ENCODE measurements at regions not wholly inside any gene's neighbourhood (a gene's known extent, or its start where the extent isn't known, plus 50 kb on each side); places are given as distances from the start of the nearest gene placed in this dataset.

DNA sequence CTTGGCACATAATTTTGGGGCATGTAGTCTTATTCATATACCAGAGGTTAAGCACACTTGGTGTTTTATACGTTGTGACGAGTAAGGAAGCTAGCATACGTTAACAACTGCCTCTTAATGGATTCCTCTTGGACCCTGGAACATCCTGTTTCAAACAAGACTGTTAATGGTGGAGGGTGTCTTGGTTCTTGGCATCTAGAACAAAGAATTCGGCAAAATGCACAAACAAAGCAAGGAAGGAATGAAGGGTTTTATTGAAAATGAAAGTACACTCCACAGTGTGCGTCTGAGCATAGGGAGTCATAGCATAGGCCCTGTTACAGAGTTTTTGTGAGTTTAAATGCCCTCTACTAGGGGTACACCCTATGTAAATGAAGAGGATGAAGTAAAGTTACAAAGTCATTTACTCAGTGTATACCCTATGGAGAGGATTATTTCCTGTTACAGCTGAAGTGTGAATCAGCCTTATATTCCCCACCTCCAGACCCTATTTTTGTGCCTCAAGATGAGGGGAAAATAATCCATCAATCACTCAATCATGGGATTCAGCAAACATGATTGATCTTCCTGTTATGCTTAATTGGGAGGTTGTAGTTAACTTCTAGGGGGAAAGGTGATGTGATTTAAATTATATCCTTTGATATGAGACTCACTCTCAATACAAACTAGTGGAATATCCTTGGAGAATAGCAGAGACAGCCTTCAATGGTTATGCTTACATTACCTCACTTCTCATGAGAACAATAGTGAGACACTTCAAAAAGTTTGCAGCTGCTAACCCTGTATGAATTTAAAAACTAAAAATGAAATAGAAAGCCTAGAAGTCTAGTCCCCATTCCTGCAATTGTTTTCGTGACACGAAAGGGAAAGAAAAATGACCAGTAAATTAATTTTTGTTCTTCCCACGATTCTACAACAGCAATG lies 84.9 kb upstream of the MYO10 start:
- Histone ChIP-seq H3K27me3 (ENCODE audit: insufficient read depth, low read length) (no peaks in the 10 kb centered on the region), H3K4me2 (ENCODE audit: low read length) (no peak overlapping the region), H3K9me3 (ENCODE audit: control insufficient read depth in 1 of 2, insufficient read depth in 1 of 2, low read depth in 1 of 2, low read length in 2 of 2) (no peaks in the 10 kb centered on the region), H4K20me1 (ENCODE audit: insufficient read depth) (no peaks in the 10 kb centered on the region), H3K27ac (ENCODE audit: low read depth, low read length) (no peak overlapping the region), H3K9me2 (ENCODE audit: insufficient read depth) (no peaks in the 10 kb centered on the region), H2AFZ (ENCODE audit: low read depth, low read length, poor library complexity, severe bottlenecking) (no peak overlapping the region), H3K4me1 (ENCODE audit: control insufficient read depth in 1 of 2, insufficient read depth in 2 of 2, low read length in 2 of 2) (0 out of 4 replicates have a peak, but pooled peaks cover 0 to 4% of the 10 kb centered on the region in 2 experiments), H3K36me3 (ENCODE audit: control insufficient read depth in 1 of 2, insufficient read depth in 2 of 2, low read length in 2 of 2) (no peaks in the 10 kb centered on the region), H3K79me2 (ENCODE audit: insufficient read depth, low read length) (no peaks in the 10 kb centered on the region), H3K9ac (ENCODE audit: low read length) (no peak overlapping the region), H3K4me3 (replicated peaks in 1 of 2; ENCODE audit: low read depth in 1 of 2, low read length in 2 of 2) (no peak overlapping the region)
- POLR2A ChIA-PET: no interaction called here
- RAD21 ChIA-PET (ENCODE audit: low non-redundant PET in 1 of 2, low total read pairs in 2 of 2, uncharacterized antibody in 2 of 2, unreplicated experiment in 2 of 2): no interaction called here
- ATAC-seq (no peak), DNase-seq (ENCODE audit: low read depth, low spot score) (no peak)
- BruUV-seq (replicated peaks): no TSS peak
- CTCF ChIA-PET: no interaction called here
- intact Hi-C loops (cut with micrococcal nuclease): no loop called here
- TF ChIP-seq POLR2AphosphoS5 (IDR thresholded peaks at IDR 0.05; ENCODE audit: low read depth, low read length): no peak

- H2AFZ ChIP-seq (ENCODE audit: low read depth, low read length, poor library complexity, severe bottlenecking): no peak overlapping the region
- no peak overlapping the region for H3K4me3 ChIP-seq (replicated peaks in 1 of 2; ENCODE audit: low read depth in 1 of 2, low read length in 2 of 2)
- no peak overlapping the region for H3K27ac ChIP-seq (ENCODE audit: low read depth, low read length)
- ChIA-PET POLR2A (no interaction called here), CTCF (no interaction called here), RAD21 (ENCODE audit: low non-redundant PET in 1 of 2, low total read pairs in 2 of 2, uncharacterized antibody in 2 of 2, unreplicated experiment in 2 of 2) (no interaction called here)
- no peaks in the 10 kb centered on the region for H3K27me3 ChIP-seq (ENCODE audit: insufficient read depth, low read length)
- 0 out of 4 replicates have a peak, but pooled peaks cover 0 to 4% of the 10 kb centered on the region in 2 experiments for H3K4me1 ChIP-seq (ENCODE audit: control insufficient read depth in 1 of 2, insufficient read depth in 2 of 2, low read length in 2 of 2)
- ATAC-seq: no peak
- H3K9me3 ChIP-seq (ENCODE audit: control insufficient read depth in 1 of 2, insufficient read depth in 1 of 2, low read depth in 1 of 2, low read length in 2 of 2): no peaks in the 10 kb centered on the region
- H3K9me2 ChIP-seq (ENCODE audit: insufficient read depth): no peaks in the 10 kb centered on the region
- no peak overlapping the region for H3K4me2 ChIP-seq (ENCODE audit: low read length)
- H4K20me1 ChIP-seq (ENCODE audit: insufficient read depth): no peaks in the 10 kb centered on the region
- BruUV-seq (replicated peaks): no TSS peak
- H3K36me3 ChIP-seq (ENCODE audit: control insufficient read depth in 1 of 2, insufficient read depth in 2 of 2, low read length in 2 of 2): no peaks in the 10 kb centered on the region
- no peak overlapping the region for H3K9ac ChIP-seq (ENCODE audit: low read length)
- intact Hi-C loops (cut with micrococcal nuclease): no loop called here
- no peak for DNase-seq (ENCODE audit: low read depth, low spot score)
- no peaks in the 10 kb centered on the region for H3K79me2 ChIP-seq (ENCODE audit: insufficient read depth, low read length)
- TF ChIP-seq POLR2A (IDR thresholded peaks at IDR 0.05; ENCODE audit: borderline replicate concordance, extremely low read depth, insufficient read depth, insufficient read length): no peak
- TF ChIP-seq ZNF274 (IDR thresholded peaks at IDR 0.05; ENCODE audit: low read depth, low read length): no peak
- no peak for TF ChIP-seq CBX3 (IDR thresholded peaks at IDR 0.05; ENCODE audit: low read depth)
- no peak for TF ChIP-seq FOSL1 (IDR thresholded peaks at IDR 0.05; ENCODE audit: low read depth)
- no peak for TF ChIP-seq EZH2phosphoT487 (IDR thresholded peaks at IDR 0.05; ENCODE audit: borderline replicate concordance)
- no peak for TF ChIP-seq YY1 (IDR thresholded peaks at IDR 0.05; ENCODE audit: extremely low read depth, insufficient replicate concordance, low read depth, low read length)
- TF ChIP-seq JUND (IDR thresholded peaks at IDR 0.05): no peak
- TF ChIP-seq SIN3A (IDR thresholded peaks at IDR 0.05; ENCODE audit: low read depth): no peak
- TF ChIP-seq ATF3 (IDR thresholded peaks at IDR 0.05): no peak
- TF ChIP-seq, protein P1, sequence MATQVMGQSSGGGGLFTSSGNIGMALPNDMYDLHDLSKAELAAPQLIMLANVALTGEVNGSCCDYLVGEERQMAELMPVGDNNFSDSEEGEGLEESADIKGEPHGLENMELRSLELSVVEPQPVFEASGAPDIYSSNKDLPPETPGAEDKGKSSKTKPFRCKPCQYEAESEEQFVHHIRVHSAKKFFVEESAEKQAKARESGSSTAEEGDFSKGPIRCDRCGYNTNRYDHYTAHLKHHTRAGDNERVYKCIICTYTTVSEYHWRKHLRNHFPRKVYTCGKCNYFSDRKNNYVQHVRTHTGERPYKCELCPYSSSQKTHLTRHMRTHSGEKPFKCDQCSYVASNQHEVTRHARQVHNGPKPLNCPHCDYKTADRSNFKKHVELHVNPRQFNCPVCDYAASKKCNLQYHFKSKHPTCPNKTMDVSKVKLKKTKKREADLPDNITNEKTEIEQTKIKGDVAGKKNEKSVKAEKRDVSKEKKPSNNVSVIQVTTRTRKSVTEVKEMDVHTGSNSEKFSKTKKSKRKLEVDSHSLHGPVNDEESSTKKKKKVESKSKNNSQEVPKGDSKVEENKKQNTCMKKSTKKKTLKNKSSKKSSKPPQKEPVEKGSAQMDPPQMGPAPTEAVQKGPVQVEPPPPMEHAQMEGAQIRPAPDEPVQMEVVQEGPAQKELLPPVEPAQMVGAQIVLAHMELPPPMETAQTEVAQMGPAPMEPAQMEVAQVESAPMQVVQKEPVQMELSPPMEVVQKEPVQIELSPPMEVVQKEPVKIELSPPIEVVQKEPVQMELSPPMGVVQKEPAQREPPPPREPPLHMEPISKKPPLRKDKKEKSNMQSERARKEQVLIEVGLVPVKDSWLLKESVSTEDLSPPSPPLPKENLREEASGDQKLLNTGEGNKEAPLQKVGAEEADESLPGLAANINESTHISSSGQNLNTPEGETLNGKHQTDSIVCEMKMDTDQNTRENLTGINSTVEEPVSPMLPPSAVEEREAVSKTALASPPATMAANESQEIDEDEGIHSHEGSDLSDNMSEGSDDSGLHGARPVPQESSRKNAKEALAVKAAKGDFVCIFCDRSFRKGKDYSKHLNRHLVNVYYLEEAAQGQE (IDR thresholded peaks at IDR 0.05; ENCODE audit: low read depth): no peak
- TF ChIP-seq SP1 (IDR thresholded peaks at IDR 0.05; ENCODE audit: low read depth): no peak
- TF ChIP-seq ELF1 (IDR thresholded peaks at IDR 0.05; ENCODE audit: borderline replicate concordance, low read depth): no peak
- TF ChIP-seq RAD21 (IDR thresholded peaks at IDR 0.05; ENCODE audit: low read depth): no peak
- no peak for TF ChIP-seq EZH2 (IDR thresholded peaks at IDR 0.05)
- TF ChIP-seq, protein P2, sequence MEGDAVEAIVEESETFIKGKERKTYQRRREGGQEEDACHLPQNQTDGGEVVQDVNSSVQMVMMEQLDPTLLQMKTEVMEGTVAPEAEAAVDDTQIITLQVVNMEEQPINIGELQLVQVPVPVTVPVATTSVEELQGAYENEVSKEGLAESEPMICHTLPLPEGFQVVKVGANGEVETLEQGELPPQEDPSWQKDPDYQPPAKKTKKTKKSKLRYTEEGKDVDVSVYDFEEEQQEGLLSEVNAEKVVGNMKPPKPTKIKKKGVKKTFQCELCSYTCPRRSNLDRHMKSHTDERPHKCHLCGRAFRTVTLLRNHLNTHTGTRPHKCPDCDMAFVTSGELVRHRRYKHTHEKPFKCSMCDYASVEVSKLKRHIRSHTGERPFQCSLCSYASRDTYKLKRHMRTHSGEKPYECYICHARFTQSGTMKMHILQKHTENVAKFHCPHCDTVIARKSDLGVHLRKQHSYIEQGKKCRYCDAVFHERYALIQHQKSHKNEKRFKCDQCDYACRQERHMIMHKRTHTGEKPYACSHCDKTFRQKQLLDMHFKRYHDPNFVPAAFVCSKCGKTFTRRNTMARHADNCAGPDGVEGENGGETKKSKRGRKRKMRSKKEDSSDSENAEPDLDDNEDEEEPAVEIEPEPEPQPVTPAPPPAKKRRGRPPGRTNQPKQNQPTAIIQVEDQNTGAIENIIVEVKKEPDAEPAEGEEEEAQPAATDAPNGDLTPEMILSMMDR (IDR thresholded peaks at IDR 0.05 in 2 of 3, conservative IDR thresholded peaks at IDR 0.05 in 1 of 3; ENCODE audit: borderline replicate concordance in 1 of 3, insufficient read depth in 1 of 3, low read depth in 2 of 3, low read length in 2 of 3): no peak
These were observed 85.5 kb upstream of the MYO10 start for GRCh38 chr5:17021602-17021932.
